HG03064 (cell line): ENCODE measurements at regions not wholly inside any gene's neighbourhood (a gene's known extent, or its start where the extent isn't known, plus 50 kb on each side); places are given as distances from the start of the nearest gene placed in this dataset.
"Not testable (repeated sequence)": the region's sequence is repeated elsewhere in the genome, so short reads cannot be mapped to it uniquely, and the experiment has no call there.

Experiments
- ATAC-seq: cut with Tn5 transposase; IDR thresholded peaks from one replicate; pipeline ENCODE4 v1.9.1; 2021; ENCODE audit warnings: low read depth; ENCODE audit not compliant: unreplicated experiment

DNA sequence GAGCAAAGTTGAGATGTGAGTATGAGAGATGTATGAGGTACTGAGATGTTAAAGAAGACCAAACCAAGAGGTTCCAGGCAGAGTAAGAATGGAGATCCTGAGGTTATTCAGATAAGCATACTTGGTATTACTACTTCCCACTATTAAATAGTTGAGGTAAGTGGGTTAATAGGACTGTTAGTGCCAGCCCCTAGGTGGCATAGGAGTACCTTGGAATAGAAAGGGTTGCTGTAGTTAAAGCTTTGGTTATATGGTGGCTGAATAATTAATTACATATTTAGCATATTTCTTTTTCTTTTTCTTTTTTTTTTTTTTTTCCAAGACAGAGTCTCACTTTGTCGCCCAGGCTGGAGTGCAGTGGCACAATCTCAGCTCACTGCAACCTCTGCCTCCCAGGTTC is 397.9 kb upstream of the TMPRSS15 start:
- ATAC-seq: no peak

DNA sequence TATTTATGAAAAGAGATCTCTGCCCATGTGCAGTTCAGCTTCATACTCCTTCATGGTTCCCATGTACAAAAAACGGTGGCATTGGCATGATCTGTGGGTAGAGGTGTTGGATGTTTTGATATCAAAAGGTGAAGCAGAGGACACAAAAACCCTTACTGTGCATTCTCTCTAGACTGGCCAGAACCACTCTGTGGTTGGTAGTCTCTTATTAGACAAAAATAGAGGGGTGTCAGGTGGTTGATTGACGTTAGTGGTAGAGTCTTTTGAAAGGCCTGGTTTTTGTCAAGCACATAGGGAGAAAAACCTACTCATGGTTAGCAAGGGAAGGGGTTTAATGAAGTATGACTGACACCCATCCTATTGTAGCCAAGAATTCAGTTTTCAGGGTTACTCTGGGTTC is 400.0 kb upstream of the TMPRSS15 start:
- ATAC-seq: no peak

DNA sequence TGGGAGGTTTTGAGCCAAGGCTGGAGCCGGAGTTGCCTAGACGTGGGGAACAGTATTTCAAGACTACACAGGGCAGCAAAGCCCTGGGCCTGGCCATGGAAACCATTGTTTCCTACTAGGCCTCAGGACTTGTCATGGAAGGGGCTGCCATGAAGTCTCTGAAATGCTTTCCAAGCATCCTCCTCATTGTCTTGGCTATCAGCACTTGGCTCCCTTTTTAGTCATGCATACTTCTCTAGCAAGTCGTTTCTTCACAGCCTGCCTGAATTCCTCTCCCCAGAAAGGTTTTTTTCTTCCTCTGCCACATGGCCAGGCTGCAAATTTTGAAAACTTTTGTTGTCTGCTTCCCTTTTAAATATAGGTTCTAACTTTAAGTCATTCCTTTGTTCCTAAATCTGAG is 406.6 kb upstream of the TMPRSS15 start:
- ATAC-seq: no peak

DNA sequence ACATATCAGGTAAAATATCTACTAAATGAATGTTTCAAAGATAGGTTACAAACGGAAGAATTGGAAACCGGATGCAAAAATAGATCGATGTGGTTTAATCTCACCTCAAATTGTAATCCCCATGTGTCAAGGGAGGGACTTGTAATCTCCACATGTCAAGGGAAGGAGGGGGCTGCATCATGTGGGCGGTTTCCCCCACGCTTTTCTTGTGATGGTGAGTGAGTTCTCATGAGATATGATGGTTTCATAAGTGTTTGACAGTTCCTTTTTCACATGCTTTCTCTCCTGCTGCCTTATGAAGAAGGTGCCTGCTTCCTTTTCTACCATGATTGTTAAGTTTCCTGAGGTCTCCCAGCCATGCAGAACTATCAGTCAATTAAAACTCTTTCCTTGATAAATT is 408.7 kb upstream of the TMPRSS15 start:
- no peak for ATAC-seq

DNA sequence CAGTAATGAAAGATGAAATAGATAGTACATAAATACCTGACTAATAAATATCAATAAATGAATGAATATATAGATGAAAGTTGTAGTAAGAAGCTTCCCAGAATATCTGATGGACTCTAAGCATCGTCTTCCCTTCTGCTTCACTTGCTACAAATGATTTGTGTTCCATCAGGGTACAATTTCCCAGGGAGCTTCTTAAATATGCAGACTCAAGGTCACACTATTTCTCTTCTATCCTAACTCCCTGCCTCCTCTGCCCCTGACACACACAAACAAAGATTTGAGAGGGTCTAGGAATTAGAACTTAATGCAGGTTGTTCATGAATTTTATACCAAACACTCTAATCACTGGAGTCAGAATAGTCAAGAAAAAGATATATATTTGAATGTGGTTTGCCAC is 415.9 kb upstream of the TMPRSS15 start:
- no peak for ATAC-seq

DNA sequence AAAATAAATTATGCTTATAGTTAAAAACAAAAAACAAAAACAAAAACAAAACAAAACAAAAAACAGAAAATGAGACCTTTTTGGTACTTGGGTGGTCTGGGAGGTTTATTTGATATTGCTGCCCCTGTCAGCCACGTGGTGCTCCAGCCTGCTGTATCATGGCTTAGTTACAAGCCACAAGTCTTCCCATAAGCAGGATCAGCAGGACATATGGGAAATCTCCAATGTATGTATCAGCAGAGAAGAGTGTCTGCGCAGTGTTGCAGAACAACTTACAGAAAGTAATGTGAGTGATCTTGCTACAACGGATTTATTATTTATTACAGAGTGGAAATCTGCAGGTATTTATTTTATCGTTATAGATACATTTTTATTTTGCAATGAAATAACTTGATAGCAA is 423.0 kb upstream of the TMPRSS15 start:
- no peak for ATAC-seq

DNA sequence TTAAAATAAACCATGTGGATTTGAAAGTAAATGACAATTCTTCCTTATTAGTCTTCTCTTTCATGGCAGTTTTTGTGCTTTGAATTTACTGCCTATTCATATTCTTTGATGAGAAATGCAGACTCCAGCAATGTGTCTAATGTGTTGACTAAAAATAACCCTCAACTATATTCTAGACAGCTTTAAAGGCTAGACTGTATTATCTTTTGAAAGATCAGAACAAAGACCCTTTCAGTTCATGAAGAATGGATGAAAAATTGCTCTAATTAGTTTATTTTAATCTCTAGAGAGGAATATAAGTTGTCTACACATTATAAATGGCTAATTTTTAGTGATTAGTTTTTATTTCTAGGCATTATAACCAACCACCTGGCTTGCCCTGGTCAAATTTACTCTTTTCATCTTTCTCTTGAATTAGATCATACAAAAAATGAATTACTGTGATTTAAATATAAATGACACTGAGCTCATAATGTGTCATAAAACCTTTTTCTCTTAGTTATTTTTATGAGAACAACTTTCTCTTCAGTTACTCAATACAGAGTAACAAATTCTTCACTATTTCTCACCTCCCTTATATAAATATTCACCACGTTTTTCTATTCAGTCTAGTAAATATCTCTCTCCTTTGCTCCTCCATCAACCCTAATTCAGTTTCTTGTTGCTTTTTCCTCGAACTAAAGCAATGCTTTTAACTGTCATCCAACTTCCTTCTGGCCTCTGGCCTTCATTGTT is 428.5 kb upstream of the TMPRSS15 start:
- no peak for ATAC-seq

DNA sequence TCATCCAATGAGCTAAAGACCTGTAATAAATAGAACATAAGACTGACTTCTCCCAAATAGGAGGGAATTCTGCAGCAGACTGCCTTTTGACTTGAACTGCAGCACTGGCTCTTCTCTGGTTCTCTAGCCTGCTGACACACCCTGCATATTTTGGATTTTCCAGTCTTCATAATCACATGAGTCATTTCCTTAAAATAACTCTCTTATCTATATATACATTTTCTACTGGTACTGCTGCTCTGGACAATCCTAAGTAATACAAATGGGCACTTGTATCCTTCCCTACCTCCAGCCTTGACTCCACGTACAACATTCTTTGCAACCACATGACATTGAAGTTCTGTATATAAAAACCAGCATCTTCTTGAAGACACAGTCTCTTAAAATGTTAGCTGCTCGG is 429.4 kb upstream of the TMPRSS15 start:
- no peak for ATAC-seq

DNA sequence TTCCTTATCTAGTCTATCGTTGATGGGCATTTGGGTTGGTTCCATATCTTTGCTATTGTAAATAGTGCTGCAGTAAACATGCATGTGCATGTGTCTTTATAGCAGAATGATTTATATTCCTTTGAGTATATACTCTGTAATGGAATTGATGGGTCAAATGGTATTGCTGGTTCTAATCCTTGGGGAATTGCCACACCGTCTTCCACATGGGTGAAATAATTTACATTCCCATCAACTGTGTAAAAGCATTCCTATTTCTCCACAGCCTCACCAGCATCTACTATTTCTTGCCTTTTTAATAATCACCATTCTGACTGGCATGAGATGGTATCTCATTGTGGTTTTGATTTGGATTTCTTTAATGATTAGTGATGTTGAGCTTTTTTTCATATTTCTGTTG is 430.5 kb upstream of the TMPRSS15 start:
- not testable (repeated sequence) for ATAC-seq

DNA sequence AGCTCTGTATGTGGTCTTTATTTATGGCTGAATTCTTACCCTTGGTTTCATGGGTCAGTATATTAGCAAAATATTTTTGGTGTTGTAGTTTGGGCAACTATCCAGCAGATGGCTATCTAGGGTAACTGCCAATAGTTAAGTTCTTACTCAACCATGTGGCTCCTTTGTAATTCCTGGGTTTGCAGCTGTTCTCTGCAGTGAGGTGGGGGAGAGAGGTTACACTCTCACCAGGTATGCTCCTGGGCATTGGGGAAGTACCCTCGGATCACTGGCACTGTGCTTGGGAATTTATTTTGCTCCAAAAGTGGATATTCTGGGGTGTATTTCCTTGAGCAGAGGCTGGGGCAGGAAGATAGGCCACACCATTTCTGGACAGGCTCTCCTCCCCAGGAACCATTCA is 436.7 kb upstream of the TMPRSS15 start:
- ATAC-seq: no peak

DNA sequence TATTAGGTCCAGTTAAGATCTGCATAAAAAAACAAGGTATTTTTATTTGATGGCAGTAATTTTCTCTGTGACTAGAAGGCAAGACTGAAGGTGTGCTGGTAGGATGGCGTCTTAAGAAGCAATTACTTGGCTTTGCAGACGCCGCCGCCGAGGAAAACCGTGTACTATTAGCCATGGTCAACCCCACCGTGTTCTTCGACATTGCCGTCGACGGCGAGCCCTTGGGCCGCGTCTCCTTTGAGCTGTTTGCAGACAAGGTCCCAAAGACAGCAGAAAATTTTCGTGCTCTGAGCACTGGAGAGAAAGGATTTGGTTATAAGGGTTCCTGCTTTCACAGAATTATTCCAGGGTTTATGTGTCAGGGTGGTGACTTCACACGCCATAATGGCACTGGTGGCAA is 454.0 kb upstream of the TMPRSS15 start:
- not testable (repeated sequence) for ATAC-seq

DNA sequence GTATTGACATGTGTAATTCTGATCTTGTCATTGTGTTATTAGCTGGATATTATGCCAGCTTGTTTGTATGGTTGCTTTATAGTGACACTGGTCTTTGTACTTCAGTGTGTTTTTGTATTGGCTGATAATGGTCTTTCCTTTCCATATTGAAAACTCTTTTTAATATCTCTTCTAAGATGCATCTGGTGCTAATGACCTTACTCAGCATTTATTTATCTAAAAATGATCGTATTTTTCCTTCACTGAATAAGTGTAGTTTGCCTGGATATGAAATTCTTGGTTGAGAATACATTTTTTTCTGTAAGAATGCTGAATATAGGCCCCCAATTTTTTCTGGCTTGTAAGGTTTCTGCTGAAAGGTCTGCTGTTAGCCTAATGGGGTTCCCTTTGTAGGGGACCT is 465.5 kb upstream of the TMPRSS15 start:
- no peak for ATAC-seq

DNA sequence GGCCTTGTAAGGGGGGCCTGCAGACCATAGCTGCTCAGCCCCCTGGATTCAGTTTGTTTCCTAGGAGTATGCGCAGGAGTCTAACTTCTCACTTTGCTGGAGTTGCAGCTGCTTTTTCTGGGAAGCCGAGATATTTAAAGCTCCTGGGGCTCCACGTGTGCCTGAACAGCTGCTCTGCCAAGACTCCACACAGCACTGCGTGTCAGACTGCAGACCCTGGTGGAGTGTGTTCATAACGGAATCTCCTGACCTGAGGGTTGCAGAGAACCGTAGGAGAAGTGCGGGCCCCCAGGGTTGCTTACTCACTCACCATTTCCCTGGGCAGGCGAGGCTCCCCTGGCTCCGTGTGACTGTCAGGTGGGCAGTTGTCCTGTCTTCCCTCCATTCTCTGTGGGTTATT is 474.3 kb upstream of the TMPRSS15 start:
- no peak for ATAC-seq

DNA sequence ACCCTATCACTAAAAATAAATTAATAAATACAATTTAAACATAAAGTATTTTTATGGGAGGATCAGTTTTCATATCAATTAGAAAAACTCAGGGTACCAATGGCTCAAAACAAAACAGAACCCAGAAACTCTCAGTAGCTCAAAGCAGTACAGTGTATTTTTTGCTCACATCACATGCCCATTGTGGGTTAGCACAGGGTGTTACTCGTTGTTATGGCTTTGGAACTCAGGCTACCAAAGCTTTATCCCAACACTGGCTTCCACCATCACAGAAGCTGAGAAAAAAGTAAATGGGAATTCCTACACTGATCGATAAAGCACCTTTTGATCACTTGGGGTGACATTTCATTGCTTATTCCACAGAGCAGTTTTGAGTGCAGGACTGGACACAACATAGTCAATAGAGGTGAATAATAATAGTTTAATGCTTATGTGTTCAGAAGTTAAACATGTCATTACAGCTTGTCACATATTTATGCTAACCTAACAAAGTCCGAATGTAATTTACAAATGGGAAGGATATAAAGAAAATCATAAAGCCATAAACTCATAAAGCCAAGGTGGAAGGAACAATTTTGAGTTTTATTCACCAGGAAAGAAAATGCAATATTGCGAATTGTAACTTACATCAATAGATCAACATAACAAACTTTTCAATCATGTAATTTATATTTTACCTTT is 484.5 kb upstream of the TMPRSS15 start:
- no peak for ATAC-seq

DNA sequence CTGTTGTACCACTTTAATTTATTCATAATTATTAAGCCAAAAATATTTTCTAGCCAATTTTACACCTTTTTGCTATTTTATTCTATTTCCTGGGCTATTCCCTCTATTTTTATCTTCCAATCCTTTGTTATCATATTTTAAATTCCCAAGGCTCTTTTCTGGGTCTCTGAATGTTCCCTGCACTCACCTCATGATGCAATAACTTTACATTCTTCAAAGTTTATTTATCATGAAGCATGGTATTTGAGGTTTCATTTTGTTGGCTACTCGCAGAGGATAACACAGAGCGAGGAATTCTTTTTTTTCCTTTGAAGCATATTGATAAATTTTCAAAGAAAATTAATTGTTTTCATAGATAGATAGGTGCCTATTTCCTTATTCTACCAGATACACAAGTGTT is 489.8 kb upstream of the TMPRSS15 start:
- no peak for ATAC-seq

DNA sequence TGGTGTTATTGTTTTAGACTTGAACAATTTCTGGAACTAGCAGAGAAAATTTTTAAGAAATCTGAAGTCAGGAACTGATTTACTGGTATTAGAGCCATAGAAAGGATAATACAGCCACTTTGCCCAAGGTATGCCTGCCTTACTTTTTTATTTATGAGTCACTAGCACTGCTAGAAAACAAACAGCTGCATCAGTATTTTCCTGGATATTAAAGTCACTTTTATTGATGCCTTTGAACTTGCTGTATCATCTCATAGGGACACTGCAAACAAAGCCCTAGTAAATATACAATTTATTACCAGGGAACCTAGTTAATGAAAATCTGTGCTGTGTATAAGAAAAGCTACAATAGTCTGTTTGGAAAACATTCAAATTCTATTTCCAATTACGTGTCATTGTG is 490.8 kb upstream of the TMPRSS15 start:
- ATAC-seq: no peak

DNA sequence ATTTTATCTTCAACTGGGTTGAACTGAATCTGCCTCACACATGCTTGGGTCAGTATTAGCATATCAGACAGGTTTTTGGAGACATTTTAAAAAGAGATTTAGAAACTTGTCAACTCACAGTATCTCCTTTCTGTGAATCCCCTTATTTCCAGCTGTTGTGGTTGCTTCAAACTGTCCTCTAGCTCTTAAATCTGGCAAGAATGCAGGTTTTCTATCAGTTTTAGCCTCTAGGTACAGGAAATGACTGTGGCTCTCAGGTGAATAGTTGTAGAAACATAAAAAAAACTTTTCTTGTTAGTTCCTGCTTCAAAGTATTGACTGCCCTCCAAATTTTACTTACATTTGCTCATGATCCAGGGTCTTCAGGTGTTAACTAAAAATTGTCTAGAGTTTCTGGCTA is 495.7 kb upstream of the TMPRSS15 start:
- ATAC-seq: no peak

DNA sequence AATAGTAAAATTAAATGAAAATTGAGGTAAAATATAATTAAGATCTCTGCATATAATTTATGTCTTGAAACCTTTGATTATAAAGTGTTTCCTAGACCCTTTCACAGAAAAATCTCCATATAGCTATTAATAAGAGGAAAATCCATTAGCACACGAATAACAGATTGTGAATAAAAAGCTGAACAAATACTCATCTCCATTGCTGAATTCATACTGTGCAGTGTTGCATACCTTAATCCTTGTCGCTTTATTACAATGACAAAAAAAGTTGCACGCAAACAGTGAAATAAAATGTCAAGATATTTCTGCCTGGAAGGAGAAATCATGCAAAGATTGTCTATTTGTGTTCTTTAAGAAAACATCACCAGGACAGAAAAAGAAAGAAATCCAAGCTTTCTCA is 499.1 kb upstream of the TMPRSS15 start:
- no peak for ATAC-seq

DNA sequence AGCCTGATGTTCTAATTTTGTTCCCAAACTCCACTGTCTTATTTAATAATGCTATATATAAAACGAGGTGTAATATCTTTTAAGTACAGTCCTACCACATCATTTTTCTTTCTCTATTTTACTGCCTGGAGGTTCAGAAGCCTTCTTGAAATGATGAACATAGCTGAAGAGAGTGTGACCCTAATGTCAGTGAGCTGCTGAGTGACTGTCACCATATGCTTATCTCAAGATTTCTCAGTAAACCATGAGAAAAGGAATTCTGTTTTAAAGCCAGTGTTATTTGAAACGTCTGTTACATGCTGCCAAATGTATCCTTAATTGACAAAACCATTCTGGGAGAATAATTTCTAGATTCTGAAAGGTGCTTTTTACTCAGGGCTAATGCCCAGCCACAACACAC is 503.5 kb upstream of the TMPRSS15 start:
- ATAC-seq: no peak

DNA sequence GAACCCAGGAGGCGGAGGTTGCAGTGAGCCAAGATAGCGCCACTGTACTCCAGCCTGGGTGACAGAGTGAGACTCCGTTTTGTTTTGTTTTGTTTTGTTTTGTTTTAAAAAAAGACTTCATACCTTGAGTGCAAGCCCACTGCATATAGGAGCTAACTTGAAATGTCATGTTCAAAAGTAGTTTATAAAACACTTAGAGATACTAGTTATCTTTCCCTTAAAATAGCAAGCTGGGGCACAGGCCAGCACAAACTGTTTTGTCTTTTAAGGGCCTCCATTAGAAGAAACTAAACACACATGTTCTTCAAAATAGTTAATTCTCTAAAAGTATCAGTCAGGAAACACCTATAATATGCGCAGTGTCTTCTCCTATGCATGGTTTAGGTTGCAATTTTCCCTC is 505.1 kb upstream of the TMPRSS15 start:
- no peak for ATAC-seq

DNA sequence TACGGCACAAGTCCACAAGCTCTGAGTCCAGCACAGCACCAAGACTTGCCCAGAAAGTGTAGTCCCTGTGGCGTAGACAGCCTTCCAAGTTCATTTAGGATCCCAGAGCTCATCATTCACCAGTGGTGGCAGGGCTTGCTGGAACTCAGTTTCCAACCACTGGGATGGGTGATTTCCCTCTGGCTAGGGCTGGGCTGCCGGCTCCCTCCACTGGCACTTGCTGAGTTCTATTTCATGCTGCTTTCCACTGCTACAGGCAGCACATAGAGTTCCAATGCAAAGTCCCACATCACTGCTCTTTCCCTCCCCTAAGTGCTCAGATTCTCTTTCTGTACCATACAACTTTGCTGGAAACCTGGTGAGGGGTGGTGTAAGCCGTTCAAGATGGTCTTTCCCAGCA is 510.3 kb upstream of the TMPRSS15 start:
- ATAC-seq: no peak

DNA sequence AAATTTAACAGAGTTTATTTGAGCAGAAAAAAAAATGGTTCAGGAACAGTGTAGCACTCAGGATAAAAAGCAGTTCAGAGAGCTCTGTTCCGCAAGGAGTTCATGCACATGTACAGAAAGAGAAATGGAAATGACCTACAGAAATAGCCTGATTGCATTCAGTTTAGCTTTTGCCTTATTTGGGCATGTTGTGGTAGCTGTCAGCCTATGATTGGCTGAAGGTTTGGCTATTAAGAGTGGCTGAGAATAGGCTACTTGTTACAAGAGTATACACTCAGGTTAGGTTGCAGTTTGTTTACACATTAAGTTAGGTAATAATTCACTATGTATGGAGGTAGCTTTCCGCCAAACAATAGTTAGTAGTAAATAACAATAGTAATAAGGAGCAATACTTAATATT is 511.0 kb upstream of the TMPRSS15 start:
- no peak for ATAC-seq

DNA sequence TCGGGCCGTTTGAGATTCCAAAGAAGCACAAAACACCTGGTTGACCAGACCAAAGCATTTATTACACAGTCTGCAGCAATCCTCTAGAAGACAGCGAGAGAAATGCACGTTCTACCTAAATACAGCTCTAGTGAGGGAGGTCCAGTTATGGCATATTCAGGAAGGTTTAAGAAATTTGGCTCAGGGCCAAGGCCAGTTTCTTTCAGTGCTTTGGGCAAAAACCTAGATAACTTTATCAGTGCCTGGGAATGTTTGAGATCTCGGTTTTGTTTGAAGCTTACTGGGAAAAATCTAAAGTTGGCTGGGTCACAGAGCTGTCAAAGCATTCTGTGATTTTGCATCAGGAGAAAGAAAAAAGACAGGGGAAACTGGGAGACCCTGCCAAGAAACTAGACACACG is 514.0 kb upstream of the TMPRSS15 start:
- no peak for ATAC-seq
